Left forelimb (tissue), 1 donor: ENCODE measurements at regions not wholly inside any gene's neighbourhood (a gene's known extent, or its start where the extent isn't known, plus 50 kb on each side); places are given as distances from the start of the nearest gene placed in this dataset.

ENCODE experiments used
- DNase-seq: peaks from one replicate; pipeline ENCODE4 v3.0.0-alpha.2; 2018; ENCODE audit warnings: low spot score

DNA sequence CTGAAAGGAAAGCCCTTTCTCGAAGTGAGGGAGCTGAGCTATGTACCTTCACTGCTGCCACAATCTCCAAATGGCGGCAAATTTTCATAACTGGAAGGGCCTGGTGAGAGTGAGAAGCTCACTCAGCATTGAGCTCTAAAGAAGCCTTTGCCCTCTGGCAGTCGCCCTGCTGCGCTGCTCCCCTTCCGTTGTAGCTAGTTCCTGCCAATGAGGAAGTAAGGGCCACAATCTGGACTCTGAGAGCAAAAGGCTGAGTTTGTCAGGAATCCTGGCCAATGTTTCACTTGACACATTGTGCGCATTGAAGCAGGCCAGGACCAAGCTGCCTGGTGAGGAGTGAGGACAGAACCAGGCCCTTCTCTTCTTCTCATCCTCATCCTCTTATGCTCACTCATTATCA, 579.5 kb downstream of the PDCD6IP start:
- no peak for DNase-seq

DNA sequence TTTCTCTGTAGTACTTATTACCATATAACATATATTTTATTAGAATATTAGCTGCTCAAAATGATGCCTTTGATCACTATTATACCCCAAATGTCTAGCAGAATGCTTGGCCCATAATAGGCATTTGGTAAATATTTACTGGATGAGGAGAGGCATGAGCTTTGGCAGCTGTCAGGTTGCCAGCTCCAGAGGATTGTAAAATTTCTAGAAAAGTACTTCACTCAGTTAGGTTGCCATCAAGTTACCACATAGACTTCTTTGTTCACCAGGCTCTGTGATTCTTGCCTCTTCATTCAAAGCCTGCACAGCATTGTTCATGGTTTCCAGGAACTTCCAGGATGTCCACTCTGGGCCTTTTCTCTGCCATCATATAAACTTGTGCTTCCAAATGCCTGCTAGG, 582.8 kb downstream of the PDCD6IP start:
- no peak for DNase-seq

DNA sequence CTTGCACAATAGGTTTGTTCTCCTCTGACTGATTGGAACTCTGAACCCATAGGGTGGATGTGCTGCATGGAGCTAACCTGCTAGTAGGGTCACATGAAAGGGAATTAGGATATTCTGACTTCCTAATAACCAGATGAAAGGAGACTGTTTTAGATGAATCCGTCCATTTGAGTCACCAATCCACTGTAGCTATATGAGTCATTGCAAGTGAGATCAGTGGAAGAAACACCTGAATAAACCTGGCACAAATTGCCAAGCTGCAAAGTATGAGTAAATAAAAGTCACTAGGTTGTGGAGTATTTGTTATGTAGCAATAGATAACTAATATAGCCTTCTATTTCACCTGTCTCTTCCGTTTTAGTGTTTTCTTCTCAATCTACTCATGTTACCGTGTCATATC, 584.4 kb downstream of the PDCD6IP start:
- no peak for DNase-seq

DNA sequence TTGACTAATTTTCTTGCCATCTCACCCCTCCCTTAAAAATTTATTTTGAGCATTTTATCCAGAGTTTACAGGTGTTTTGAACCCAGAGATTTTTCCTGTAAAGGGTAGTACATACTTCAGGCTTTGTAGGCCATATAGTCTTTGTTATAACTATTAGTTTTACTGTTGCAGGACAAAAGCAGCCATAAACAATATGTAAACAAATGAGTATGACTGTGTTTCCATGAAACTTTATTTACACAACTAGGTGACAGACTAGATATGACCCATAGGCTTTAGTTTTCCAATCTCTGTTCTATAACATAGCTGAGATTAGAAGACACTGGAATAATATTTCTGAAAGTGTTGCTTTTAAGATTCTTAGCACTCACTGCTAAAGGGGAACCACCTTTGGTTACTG, 587.9 kb downstream of the PDCD6IP start:
- no peak for DNase-seq

DNA sequence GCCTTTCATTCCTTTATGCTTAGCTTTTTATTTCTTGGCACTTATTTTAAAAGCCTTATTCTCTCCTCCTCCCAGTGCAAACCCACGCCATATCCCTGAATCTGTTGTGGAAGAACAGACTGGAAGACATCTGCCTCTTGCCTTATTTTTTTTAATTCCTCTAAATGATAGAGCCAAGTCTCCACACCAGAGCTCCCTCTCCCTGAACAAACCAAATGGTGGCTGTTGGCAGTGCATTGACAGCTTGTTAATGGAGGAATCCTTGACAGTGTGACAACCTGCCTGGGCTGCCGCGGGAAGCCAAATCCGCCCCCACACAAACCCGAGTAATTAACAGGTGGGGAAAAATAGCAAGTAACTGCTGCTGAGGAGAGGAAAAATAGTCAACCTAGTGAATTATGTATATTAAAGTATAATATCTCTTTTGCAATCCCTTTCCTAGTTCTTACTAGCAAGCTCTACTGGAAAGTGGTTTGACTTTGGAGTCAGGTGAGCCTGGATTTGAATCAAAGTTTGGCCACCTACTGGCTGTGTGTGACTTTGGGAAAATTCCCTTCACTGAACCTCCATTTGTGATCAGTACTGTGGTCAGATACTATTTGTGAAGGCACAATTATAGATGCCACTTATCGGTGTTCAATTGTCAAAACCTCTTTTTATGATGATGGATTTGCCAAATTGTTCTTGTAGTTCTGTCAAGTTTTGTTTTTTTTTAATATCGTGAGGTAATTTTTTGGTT, 589.6 kb downstream of the PDCD6IP start:
- no peak for DNase-seq

DNA sequence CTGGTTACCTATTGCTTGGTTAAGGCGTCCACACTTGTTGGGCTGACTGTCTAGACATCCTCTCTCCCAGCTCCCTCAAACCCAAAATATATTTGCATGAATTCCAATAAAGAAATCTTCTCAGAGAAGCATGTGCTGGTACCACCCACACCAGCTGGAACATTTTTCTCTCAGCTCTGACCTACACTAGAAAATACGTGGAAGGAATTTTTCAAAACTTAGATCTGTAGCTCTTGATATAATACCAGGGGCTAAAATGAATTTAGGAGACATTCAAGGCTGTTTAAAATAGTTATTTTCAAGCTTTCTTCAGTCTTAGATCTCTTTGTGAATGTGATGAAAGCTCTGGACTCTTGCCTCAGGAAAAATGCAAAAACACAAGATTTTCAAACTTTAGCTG, 590.4 kb downstream of the PDCD6IP start:
- no peak for DNase-seq

DNA sequence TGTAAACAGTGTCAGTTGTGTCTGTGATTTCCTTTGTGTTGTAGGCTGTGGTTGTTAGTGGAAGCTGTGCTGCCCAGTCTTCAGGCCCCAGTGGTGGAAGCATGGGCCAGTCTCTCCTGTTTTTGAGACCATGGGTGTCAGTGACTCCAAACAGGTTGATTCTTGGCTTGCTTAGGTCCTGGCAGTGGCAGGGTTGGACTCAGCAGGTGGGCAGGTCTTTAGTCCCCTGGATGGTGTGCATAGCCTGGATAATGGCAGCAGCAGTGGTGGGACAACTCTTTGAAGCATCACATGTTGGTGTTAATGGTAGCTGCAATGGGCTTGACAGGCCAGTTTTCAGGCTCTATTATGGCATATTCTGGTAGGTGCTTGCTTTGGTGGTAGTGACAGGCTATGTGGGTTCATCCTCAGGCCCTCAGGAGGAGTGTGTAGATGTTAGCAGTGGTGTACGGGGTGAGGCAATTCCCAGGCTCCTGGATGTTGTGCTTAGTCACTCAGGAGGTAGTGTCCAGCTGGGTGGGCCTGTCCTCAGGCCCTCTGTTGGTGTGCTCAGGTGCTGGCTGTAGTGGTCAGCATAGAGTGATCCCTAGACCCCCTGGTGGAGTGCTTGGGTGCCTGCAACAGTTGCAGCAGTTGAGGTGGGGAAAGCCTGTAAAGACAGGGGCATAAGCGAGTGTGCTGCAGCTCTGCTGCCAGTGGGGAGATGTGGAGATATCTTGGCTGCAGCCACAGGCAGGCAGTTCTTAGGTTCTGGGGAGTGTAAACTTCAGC, 596.7 kb downstream of the PDCD6IP start:
- DNase-seq: no peak

DNA sequence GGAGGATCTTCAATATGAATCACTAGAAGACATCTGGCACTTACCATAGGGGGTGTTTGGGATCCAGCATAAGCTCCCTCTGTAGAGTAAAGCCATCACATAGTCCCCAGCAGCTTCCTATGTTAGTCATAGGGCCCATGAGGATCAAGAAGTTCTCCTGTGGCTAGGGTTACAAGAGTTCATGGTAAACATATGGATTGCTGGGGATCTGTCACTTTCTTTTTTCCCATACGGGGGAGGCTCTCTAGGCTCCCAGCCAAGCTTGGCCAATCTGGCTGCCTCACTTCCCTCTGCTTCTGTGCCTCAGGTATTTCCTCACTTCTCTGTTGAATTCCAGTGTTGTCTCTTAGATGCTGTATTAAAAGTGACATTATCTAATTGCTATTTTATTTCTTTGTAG, 597.9 kb downstream of the PDCD6IP start:
- DNase-seq: no peak

DNA sequence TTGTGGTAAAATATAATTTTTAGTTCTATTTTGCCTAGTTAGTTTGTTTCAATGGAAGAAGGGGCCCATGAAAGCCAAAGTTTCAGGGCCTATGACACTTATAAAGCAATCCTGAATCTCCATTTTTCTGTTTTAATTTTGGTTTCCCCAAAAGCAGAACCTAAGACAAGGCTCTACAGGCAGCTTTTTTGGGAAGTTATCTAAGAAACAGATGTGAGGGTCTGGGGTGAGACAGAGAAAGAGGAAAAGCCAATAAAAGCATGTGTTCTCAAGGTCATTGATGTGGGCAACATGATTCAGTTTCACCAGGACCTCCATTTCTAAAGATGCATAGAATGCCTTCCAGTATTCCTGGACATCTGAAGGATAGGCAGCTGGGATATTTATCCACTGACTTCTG, 598.5 kb downstream of the PDCD6IP start:
- DNase-seq: no peak

DNA sequence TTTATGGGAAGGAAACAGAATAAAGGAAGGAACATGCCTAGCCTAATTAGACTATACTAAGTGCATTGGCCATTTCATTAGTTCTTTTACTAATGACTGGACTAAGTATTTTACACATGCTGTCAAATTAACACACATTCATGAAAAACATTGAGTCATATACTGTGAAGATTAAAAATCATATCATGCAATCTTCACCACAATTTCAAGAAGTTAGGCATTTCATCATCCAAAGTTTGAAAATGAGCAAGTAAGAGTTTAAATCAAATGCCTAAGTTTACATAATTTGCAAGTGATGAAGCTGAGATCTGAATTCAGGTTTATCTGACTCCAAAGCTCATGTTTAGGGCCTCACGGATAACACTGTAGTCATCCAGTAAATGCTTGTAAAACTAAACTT, 601.0 kb downstream of the PDCD6IP start:
- DNase-seq: no peak

DNA sequence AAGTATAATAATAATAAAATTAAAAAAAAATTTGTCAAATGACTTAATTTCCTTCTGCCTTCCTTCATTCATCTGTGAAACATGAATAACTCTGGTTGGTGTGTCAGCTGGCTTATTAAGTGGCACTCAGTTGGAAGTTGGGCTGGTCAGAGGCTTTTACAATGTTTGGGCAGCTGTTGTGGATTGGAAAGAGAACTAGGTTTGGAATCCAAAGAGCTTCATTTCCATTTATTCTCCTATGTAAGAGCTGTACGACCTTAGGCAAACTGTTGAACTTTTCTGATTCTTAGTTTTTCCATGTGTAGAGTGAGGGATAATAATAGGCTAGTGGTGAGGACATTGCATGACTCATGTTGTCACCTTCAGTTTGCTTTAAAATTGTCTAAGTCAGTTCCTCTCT, 606.7 kb downstream of the PDCD6IP start:
- no peak for DNase-seq

DNA sequence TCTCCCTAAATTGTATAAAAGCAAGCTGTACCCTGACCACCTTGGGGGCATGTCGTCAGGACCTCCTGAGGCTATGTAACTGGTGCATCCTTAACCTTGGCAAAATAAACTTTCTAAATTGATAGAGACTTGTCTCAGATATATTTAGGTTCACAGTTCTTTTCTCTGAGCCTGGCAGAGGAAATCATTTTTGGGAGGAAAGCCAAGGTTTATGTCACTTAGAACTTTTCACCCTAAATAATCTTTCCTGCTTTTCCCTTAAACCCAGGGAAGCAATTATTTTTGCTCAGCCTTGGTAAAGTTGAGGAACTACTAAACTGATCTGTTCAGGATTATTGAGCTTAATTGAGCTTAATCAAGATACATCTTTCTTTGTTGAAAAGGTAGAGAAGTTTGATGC, 608.9 kb downstream of the PDCD6IP start:
- DNase-seq: no peak

DNA sequence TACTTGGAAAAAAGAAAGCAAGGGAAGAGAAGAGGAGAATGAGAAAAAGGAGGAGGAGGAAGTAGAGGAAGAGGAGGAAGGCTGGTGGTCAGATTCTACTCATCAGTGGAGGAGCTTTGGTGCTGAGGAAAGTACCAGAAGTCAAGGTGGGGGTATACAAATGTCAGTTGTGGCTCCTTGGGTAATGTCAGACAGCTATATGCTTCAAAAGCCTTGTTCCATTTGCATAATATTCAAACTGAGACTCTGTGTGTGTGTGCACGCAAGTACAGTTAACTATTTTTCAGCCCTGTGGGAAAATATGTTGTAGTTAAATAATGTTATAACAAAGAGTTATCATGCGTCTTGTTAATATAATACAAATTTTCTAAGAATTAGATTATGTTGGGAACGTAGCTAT, 609.7 kb downstream of the PDCD6IP start:
- no peak for DNase-seq

DNA sequence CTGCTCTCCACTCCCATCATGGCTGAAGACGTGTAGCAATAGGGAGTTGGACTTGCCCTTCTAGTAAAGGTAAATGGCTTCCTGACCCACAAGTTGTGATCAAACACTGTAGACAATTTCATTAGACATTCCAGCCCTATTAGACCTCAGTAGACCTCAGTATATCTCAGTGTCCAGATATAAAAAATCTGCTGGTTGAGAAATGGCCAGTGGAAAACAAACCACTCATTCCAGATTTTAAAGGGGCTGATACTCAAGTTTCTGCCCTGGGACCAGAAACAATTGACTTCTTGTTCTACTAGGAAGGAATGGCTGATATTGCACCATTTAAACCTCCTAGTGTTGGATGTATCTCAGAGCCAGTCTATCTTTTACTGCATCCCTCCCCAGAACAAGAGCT, 613.2 kb downstream of the PDCD6IP start:
- no peak for DNase-seq

DNA sequence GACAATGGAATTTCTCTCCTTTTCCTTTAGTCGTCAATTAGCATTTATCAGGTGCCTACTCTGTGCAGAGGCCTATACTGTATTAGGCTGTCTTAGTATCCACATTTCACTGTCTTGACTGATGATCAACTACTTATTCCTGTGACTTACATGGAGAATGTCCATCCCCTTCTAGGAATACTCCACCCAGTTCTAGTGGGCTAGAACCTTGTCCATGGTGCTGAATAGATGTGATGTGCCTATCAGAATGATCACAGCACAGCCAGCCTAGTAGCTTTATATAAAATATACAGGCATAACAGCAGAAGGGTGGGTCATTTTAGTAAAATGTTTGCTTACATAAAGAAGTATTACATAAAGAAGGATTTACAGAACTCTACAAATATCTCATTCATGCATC, 621.4 kb downstream of the PDCD6IP start:
- DNase-seq: no peak

DNA sequence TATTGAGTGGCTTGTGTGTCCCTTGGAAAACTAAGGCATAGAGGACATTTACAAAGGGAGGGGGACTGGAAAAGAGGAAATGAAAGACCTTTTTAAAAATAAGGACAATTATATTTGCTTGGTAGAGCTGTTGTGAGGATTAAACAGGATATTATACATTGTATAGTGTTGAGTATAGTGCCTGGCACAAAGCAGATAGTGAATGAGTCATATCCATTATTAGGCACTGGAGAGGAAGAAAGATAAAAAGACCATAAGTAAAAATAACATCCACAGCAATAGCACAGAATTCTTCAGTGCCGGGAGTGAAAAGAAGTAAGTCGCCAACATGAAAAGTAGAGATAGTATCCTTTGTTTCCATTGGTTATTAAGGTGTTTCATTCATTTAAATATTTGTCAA, 623.3 kb downstream of the PDCD6IP start:
- DNase-seq: no peak

DNA sequence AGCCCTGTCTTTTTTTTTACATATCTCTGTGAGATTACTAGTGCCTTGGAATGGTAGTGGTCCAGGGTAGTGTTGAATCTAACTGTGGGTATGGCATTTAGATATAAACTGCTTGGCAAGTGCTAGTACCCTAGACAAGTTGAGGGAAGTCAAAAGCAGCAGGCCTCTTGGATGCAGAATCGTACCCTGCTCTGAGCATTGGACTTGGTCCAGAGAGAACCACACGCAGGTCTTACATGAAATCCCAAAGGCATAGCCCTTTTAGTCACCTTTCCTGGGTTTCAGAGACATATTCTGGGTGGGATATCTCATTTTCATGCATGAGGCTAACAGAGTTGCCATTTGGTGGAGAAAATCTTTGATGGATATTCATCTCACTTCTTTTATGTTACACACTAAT, 641.4 kb downstream of the PDCD6IP start:
- no peak for DNase-seq

DNA sequence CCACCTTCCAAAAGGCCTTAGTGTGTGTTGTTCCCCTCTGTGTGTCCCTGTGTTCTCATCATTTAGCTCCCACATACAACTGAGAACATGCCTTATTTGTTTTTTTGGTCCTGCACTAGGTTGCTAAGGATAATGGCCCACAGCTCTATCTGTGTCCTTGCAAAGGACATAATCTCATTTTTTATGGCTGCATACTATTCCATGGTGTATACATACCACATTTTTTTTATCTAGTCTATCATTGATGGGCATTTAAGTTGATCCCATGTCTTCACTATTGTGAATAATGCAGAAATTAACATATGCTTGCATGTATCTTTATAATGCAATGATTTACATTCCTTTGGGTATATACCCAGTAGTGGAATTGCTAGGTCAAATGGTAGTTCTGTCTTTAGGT, 645.7 kb downstream of the PDCD6IP start:
- DNase-seq: no peak

DNA sequence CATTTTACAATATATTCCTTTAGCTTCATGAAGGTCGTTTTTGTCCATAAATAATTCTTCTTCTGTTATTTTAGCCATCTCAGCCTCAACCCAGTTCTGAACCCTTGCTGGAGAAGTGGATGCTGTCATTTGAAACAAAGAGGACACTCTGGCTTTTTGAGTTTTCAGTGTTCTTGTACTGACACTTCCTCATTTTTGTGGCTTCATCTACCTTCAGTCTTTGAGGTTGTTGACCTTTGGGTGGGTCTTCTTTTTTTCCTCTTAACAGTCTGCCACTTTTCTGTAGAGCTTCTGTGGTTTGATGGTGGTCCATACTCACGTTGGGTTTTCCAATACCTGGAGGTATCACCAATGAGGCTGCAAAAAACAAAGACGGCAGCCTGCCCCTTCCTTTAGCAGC, 650.9 kb downstream of the PDCD6IP start:
- DNase-seq: no peak

DNA sequence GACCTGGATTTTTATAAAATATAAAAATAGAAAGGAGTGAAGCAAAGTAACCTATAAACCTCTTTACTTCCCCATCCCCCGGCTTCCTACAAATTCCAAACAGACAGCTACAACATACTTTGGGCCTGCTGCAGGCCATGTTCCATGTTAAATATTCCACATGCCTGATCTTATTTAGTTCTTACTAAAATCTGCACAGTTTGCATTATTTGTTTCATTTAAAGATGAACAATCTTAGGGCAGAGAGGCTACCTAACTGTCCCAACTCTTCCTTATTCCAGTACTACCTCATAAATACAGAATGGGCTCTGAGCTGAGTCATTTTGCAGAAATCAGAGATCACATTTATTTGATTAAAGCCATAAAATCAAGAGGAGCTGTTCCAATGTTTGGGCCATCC, 665.0 kb downstream of the PDCD6IP start:
- no peak for DNase-seq

DNA sequence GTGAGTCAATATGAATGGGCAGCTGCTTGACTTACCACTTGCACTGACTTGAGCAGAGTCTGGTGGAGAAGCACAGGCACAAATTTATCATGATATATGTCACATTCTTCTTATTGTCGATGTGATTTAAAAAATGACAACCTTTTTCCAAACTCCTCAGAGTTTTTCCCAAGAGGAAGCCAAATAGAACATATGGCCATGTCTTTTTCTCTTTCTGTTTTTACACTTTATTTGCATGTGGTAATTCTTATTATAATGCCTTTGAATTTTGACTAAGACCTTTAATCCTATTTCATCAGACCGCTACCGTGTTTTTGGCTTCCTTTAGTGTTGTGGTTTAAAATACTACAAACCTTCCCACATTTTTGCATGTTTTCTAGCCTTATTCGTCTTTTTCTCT, 666.2 kb downstream of the PDCD6IP start:
- no peak for DNase-seq

DNA sequence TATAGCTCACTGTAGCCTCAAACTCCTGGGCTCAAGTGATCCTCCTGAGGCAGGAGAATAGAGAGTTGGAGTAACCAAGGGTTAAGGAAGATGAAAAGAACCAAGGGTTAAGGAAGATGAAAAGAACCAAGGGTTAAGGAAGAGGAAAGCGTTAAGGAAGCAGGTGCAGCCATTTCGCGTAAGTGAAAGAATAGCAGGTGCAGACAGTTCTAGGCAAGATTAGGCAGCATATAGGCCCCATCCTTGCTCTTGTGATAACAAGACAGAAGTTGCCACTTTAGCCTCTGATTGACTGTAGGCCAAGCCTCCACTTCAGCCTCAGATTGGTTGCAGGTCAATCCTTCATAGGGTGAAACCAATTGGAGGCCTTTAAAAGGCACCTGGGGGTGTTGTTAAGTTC, 677.4 kb downstream of the PDCD6IP start:
- DNase-seq: no peak

DNA sequence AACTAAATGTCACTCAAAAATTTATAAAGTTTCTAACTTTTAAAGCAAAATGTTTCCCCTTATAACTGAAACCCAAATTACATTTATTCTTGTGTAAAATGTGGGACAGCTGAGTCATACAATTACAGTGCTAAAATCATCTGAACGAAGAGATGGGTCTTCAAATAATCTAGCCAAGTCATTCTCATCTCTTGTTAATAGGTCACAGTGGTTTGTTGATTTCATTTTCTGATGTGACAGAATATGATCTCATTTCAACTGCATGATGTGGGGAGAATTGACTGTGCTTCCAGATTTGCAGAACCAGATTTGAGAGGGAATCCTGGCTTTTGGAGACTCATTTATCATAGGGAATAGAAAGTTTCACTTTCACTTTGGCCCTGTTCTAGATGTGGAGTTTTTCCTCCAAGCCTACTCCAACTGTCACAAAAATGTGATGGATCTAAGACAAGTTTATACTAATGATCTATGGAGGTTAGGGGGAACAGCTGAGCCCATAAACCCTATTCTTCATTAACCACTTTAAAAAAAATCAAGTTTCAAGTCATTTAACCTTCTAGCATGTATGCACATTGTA, 685.0 kb downstream of the PDCD6IP start:
- no peak for DNase-seq

DNA sequence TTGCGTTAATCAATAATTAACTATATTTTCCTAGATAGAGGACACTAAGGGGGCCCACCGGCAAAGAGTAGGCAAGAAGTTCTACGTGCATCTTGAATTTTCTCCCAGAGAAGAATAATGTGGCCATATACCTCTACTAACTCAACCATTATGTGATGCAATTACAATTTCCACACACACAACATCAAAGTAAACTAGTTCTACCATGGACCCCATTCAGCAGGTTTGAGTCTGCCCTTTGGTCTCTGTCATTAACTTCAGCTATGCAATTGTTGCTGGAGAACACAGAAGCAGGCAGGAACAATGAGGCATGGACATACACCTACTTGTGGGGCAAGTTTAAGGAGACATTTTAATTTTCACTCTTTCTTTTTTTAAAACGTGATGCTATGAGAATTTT, 705.9 kb downstream of the PDCD6IP start:
- no peak for DNase-seq
